HEK293T (cell line): ENCODE measurements at regions not wholly inside any gene's neighbourhood (a gene's known extent, or its start where the extent isn't known, plus 50 kb on each side); places are given as distances from the start of the nearest gene placed in this dataset.

ENCODE experiments used
- ARNT ChIP-seq: fragments of 450-650 bp; IDR thresholded peaks from 2 replicates; pipeline ENCODE4 v1.6.1; 2017; ENCODE audit warnings: mild to moderate bottlenecking
- BHLHE40 ChIP-seq: fragments of 450-650 bp; IDR thresholded peaks from 2 replicates; pipeline ENCODE4 v1.6.1; 2016; ENCODE audit warnings: mild to moderate bottlenecking, moderate library complexity, borderline replicate concordance
- ELF4 ChIP-seq: fragments of 450-650 bp; IDR thresholded peaks from 2 replicates; pipeline ENCODE4 v1.6.1; 2017; ENCODE audit warnings: antibody characterized with exemption
- FOXA1 ChIP-seq: fragments of 450-650 bp; IDR thresholded peaks from 2 replicates; pipeline ENCODE4 v1.6.1; 2016; ENCODE audit warnings: mild to moderate bottlenecking
- FOXK2 ChIP-seq: fragments of 450-650 bp; IDR thresholded peaks from 2 replicates; pipeline ENCODE4 v1.6.1; 2016; ENCODE audit warnings: mild to moderate bottlenecking
- FOXM1 ChIP-seq: fragments of 450-650 bp; IDR thresholded peaks from 2 replicates; pipeline ENCODE4 v1.6.1; 2017; ENCODE audit warnings: mild to moderate bottlenecking, borderline replicate concordance
- HDGF ChIP-seq: fragments of 450-650 bp; IDR thresholded peaks from 2 replicates; pipeline ENCODE4 v1.6.1; 2017; ENCODE audit warnings: antibody characterized with exemption, borderline replicate concordance
- LEF1 ChIP-seq: fragments of 450-650 bp; IDR thresholded peaks from 2 replicates; pipeline ENCODE4 v1.6.1; 2017; ENCODE audit warnings: mild to moderate bottlenecking, borderline replicate concordance
- NFRKB ChIP-seq: fragments of 450-650 bp; IDR thresholded peaks from 2 replicates; pipeline ENCODE4 v1.6.1; 2016; ENCODE audit warnings: mild to moderate bottlenecking, moderate library complexity
- PKNOX1 ChIP-seq: fragments of 450-650 bp; IDR thresholded peaks from 2 replicates; pipeline ENCODE4 v1.6.1; 2016
- SP1 ChIP-seq: fragments of 450-650 bp; IDR thresholded peaks from 2 replicates; pipeline ENCODE4 v1.6.1; 2017
- SUZ12 ChIP-seq: fragments of 450-650 bp; IDR thresholded peaks from 2 replicates; pipeline ENCODE4 v1.6.1; 2016; ENCODE audit warnings: mild to moderate bottlenecking
- TARDBP ChIP-seq: fragments of 450-650 bp; IDR thresholded peaks from 2 replicates; pipeline ENCODE4 v1.6.1; 2016
- ZNF384 ChIP-seq: fragments of 450-650 bp; IDR thresholded peaks from 2 replicates; pipeline ENCODE4 v1.6.1; 2016

DNA sequence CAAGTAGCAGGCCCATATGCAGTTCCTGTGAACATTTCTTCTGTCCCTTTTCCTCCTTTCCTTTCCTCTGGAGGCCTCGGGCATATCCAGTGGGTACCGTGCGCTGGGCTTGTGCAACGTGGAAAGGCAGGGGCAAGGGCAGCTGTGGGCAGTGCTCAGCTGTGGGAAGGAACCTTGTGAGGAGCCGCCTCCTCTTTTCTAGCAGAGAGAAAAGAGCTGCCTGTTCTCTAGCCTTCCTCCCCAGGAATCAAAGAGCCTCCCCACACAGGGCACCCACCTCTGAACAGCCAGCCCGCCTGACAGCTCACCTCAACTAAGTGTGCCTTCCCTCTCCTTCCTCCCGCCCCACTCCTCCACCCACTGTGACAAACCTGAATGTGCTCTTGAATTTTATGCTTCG lies 143.3 kb upstream of the HDDC2 start:
- TF ChIP-seq TARDBP (no peak), FOXM1 (no peak), FOXK2 (no peak), NFRKB (no peak), ZNF384 (no peak), SUZ12 (no peak), PKNOX1 (no peak), HDGF (no peak), FOXA1 (no peak), SP1 (no peak), ELF4 (no peak), BHLHE40 (no peak), ARNT (no peak), LEF1 (no peak)
